ENCODE measurements at regions not wholly inside any gene's neighbourhood (a gene's known extent, or its start where the extent isn't known, plus 50 kb on each side); places are given as distances from the start of the nearest gene placed in this dataset.

GRCh38 chr2:57504787-57505186, 541.8 kb upstream of the VRK2 start:
- no peak for TF ChIP-seq CTCF (IDR thresholded peaks at IDR 0.05)
- no peak overlapping the region for H3K4me3 Mint-ChIP-seq

GRCh38 chr2:57509189-57509588, 537.4 kb upstream of the VRK2 start:
- H3K36me3 Mint-ChIP-seq (ENCODE audit: low read depth): no peaks in the 10 kb centered on the region
- H3K4me1 Mint-ChIP-seq (ENCODE audit: low read depth): no peaks in the 10 kb centered on the region; the same call in 1 of the 2 replicates
- no peak overlapping the region for H3K4me3 Mint-ChIP-seq
- no peaks in the 10 kb centered on the region for H3K9me3 Mint-ChIP-seq
- no peak for TF ChIP-seq CTCF (IDR thresholded peaks at IDR 0.05)
- H3K27me3 Mint-ChIP-seq (ENCODE audit: insufficient read depth): peaks cover 17% of the 10 kb centered on the region
- H3K27ac Mint-ChIP-seq: no peak overlapping the region
- DNase-seq: no peak

More at GRCh38 chr2:57504787-57505186, 541.8 kb upstream of the VRK2 start:
- Mint-ChIP-seq H3K4me1 (ENCODE audit: low read depth) (no peaks in the 10 kb centered on the region), H3K27me3 (ENCODE audit: insufficient read depth) (peaks cover 9% of the 10 kb centered on the region; the same call in 1 of the 2 replicates), H3K9me3 (no peaks in the 10 kb centered on the region), H3K27ac (no peak overlapping the region), H3K36me3 (ENCODE audit: low read depth) (no peaks in the 10 kb centered on the region)
- DNase-seq: no peak

- H3K36me3 Mint-ChIP-seq (ENCODE audit: low read depth): no peaks in the 10 kb centered on the region
Measured at GRCh38 chr2:57510704-57511103, 535.9 kb upstream of the VRK2 start.

GRCh38 chr2:57515366-57515765, 531.2 kb upstream of the VRK2 start:
- Mint-ChIP-seq H3K36me3 (ENCODE audit: low read depth) (no peaks in the 10 kb centered on the region), H3K27ac (no peak overlapping the region), H3K9me3 (no peaks in the 10 kb centered on the region), H3K4me1 (ENCODE audit: low read depth) (no peaks in the 10 kb centered on the region; the same call in 1 of the 2 replicates), H3K4me3 (no peak overlapping the region), H3K27me3 (ENCODE audit: insufficient read depth) (peaks cover 11% of the 10 kb centered on the region)
- no peak for DNase-seq
- TF ChIP-seq CTCF (IDR thresholded peaks at IDR 0.05): no peak

More at GRCh38 chr2:57510704-57511103, 535.9 kb upstream of the VRK2 start:
- Mint-ChIP-seq H3K4me1 (ENCODE audit: low read depth) (no peaks in the 10 kb centered on the region; the same call in 1 of the 2 replicates), H3K27me3 (ENCODE audit: insufficient read depth) (peaks cover 17% of the 10 kb centered on the region), H3K27ac (no peak overlapping the region), H3K4me3 (no peak overlapping the region), H3K9me3 (no peaks in the 10 kb centered on the region)
- no peak for DNase-seq
- TF ChIP-seq CTCF (IDR thresholded peaks at IDR 0.05): peak; percentile 53

- Mint-ChIP-seq H3K27me3 (ENCODE audit: insufficient read depth) (peaks cover 16% of the 10 kb centered on the region), H3K4me3 (no peak overlapping the region), H3K9me3 (peaks cover 1% of the 10 kb centered on the region), H3K4me1 (ENCODE audit: low read depth) (no peaks in the 10 kb centered on the region; the same call in 1 of the 2 replicates), H3K27ac (no peak overlapping the region), H3K36me3 (ENCODE audit: low read depth) (no peaks in the 10 kb centered on the region)
- peak; percentile 88 for TF ChIP-seq CTCF (IDR thresholded peaks at IDR 0.05)
- DNase-seq: peak; percentile 58
Measured at GRCh38 chr2:57516698-57517340, 529.8 kb upstream of the VRK2 start.

Measured in HFFc6 (cell line).